GM21723 (cell line): ENCODE measurements at regions not wholly inside any gene's neighbourhood (a gene's known extent, or its start where the extent isn't known, plus 50 kb on each side); places are given as distances from the start of the nearest gene placed in this dataset.

Experiments used
- ATAC-seq: cut with Tn5 transposase; IDR thresholded peaks from one replicate; pipeline ENCODE4 v1.9.1; 2021; ENCODE audit warnings: mild to moderate bottlenecking, moderate library complexity; ENCODE audit not compliant: unreplicated experiment

DNA sequence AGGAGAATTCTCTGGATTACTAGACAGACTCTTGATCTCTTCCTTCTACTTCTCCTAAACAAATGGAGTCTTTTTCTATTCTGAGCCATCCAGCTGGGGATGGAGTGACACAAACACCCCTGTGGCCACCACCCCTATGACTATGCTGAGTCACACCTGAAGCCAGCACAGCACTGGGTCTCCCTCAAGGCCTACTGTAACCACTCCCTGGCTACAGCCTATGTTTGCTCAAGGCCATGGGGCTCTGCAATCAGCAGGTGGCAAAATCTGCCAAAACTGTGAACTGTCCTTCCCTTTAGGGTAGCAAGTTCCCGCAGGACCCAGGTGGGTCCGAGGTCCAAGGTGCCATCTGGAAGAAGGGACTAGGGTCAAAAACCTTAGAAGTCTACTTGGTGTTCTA, 132.3 kb downstream of the TINAG start:
- no peak for ATAC-seq

- no peak for ATAC-seq
Measured at GRCh38 chr6:54441020-54441419, 132.8 kb downstream of the TINAG start.

- no peak for ATAC-seq
Measured at GRCh38 chr6:54441687-54442248, 133.5 kb downstream of the TINAG start.

DNA sequence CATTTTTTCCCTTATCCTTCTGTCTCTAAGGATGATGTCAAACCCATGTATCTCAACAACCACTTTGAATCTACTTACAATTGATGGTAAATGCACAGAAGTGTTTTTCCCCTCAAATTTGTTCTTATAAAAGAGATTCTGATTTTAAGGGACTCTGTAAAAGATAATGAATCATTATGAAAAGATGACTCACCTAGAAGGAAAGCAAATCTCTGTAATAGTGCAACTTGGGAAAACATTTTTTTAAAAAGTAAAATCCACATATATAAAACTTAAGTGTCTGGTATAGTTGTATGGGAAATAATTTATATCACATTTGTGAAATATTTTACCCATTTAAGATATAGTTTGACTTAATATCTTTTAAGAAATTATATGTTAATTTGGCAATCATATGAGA, 137.0 kb downstream of the TINAG start:
- no peak for ATAC-seq

DNA sequence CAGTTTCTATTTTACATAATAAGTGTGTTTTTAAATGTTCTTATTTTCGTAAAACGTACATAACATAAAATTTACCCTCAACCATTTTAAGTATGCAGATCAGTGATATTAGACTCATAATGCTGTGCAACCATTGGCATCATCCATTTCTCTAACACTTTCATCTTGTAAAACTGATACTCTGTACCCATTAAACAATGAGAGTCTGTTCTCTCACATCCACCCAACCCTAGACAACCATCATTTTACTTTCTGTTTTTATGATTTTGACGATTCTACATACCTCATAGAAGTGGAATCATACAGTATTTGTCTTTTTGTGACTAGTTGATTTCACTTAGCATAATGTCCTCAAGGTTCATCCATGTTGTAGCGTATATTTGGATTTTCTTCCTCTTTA, 140.4 kb downstream of the TINAG start:
- ATAC-seq: no peak

GRCh38 chr6:54451516-54451915, 143.3 kb downstream of the TINAG start:
- ATAC-seq: no peak

- no peak for ATAC-seq
Measured at GRCh38 chr6:54463354-54464024, 155.2 kb downstream of the TINAG start.

DNA sequence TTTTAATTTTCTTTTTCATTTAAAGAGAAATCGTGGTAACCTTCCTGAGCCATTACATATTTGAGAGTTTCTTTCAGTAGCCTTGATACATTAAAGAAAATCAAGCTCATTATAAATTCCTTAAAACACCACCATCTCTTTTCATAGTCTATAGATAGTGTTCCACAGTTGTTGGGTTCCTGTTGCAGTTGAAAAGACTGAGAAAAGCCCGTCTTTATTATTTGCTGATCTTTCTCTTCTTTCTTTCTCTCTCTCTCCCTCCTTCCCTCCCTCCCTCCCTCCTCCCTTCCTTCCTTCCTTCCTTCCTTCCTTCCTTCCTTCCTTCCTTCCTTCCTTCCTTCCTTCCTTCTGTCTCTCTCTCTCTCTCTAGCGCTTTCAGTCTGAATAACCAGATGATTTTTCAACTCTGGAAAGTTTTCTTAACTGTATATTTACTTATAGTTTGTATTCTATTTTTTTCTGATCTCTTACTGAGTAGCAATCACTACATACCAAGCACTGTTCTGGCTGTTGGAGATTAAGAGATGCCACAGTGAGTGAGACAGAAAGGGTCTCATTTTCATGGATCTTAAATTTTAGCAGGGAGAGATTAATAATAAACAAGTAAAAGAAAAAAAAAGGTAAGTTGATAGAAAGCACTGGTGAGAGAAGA, 157.5 kb downstream of the TINAG start:
- ATAC-seq: no peak

DNA sequence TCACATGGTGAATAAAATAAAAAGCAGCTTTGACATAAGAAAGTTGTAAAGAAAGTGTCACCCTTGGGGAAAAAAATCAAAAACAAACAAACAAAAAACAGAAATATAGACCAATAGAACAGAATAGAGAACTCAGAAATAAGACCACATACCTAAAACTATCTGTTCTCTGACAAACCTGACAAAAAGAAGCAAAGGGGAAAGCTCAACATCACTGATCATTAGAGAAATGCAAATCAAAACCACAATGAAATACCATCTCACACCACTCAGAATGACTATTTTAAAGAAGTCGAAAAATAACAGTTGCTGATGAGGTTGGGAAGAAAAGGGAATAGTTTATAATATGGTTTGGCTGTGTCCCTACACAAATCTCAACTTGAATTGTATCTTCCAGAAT, 159.1 kb downstream of the TINAG start:
- no peak for ATAC-seq

DNA sequence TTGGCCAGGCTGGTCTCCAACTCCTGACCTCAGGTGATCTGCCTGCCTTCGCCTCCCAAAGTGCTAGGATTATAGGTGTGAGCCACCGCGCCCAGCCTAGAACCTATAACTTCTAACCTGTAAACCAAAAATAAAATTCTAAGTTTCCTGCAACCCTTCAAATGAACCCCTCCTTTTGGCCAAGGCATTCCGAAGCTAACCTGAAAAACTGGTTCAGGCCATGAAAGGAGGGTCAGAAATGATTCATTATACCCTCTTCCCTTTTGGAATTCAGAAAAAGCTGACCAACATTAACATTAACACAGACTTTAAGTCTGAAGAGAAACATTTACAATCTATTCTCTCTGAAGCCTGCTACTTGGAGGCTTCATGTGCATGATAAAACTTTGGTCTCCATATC, 165.1 kb downstream of the TINAG start:
- no peak for ATAC-seq

GRCh38 chr6:54474898-54475297, 166.7 kb downstream of the TINAG start:
- ATAC-seq: no peak

GRCh38 chr6:54481091-54481490, 172.8 kb downstream of the TINAG start:
- no peak for ATAC-seq

GRCh38 chr6:54491431-54491830, 183.2 kb downstream of the TINAG start:
- no peak for ATAC-seq

GRCh38 chr6:54493138-54493537, 184.9 kb downstream of the TINAG start:
- ATAC-seq: no peak

- no peak for ATAC-seq
Measured at GRCh38 chr6:54503144-54503543, 194.9 kb downstream of the TINAG start.

- no peak for ATAC-seq
Measured at GRCh38 chr6:54515013-54515412, 206.8 kb downstream of the TINAG start.

GRCh38 chr6:54515713-54516112, 207.5 kb downstream of the TINAG start:
- no peak for ATAC-seq

DNA sequence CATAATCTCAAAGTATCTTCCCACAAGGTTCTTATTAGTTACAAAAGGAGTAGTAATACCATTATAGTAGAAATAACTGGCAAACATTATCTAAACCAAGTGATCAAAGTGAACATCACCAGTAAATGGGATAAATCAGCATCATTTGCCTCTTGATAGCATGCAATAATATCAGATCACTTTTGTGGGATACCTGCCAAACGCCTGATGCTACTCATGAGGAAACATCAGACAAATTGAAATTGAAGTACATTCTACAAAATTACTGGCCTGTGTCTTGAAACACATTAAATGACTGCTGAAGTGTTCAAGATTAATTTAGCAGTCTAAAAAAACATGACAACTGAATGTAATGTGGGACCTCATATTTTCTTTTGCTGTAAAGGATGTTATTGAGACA, 208.1 kb downstream of the TINAG start:
- ATAC-seq: no peak

- ATAC-seq: no peak
Measured at GRCh38 chr6:54519161-54519560, 210.9 kb downstream of the TINAG start.

DNA sequence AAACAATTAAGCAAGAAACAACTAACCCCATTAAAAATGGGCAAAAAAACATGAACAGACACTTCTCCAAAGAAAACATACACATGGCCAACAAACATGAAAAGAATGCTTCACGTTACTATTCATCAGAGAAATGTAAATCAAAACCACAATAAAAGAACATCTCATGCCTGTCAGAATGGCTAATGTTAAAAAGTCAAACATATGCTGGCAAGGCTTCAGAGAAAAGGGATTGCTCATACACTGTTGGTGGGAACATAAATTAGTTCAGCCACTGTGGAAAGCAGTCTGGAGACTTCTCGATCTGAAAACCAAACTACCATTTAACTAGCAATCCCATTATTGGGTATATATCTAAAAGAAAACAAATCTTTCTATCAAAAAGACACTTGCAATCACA, 217.5 kb downstream of the TINAG start:
- no peak for ATAC-seq

GRCh38 chr6:54533567-54533966, 225.3 kb downstream of the TINAG start:
- ATAC-seq: no peak

DNA sequence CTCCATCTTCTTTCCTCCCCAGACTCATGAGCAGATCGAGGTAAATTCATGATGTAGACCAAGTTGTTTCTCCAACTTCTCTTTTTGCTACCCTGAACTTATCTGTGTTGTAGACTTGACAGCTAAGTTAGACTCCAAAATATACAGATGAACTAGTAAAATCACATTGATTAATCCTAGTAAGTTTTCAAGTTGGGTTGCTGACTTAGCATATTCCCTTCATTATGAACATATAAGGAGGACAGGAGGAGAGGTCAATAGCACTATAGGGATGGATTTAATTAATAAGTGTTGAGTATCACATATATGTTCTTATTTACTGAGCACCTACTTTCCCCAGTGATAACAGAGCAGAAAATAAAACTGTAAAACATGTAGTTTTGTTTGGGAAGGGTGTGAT, 227.3 kb downstream of the TINAG start:
- ATAC-seq: no peak

DNA sequence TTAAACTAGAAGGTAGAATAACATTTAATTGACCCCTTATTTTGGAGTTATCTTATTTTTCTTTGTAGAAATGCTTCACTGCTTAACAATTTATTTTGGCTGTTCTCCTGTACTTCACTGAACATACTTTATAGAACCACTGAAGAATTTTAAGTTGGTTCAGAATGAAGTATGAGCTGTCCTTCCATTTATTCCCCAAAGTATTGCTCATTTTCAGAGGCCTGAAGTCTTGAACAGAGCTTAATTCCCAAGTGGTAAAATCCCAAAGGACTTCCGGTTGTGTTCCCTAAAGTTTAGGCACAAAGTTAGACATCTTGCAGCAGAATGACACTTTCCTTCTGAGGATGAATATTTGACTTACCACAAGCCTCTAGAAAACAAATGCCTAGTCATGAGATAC, 233.3 kb downstream of the TINAG start:
- ATAC-seq: no peak
